HG02885 (cell line): ENCODE measurements at regions not wholly inside any gene's neighbourhood (a gene's known extent, or its start where the extent isn't known, plus 50 kb on each side); places are given as distances from the start of the nearest gene placed in this dataset.
A peak's percentile ranks its signal among the peaks of the same experiment; 100 is the strongest.
"Not testable (repeated sequence)": the region's sequence is repeated elsewhere in the genome, so short reads cannot be mapped to it uniquely, and the experiment has no call there.

Experiments used
- ATAC-seq: cut with Tn5 transposase; IDR thresholded peaks from one replicate; pipeline ENCODE4 v1.9.1; 2021; ENCODE audit warnings: mild to moderate bottlenecking; ENCODE audit not compliant: unreplicated experiment, poor library complexity

DNA sequence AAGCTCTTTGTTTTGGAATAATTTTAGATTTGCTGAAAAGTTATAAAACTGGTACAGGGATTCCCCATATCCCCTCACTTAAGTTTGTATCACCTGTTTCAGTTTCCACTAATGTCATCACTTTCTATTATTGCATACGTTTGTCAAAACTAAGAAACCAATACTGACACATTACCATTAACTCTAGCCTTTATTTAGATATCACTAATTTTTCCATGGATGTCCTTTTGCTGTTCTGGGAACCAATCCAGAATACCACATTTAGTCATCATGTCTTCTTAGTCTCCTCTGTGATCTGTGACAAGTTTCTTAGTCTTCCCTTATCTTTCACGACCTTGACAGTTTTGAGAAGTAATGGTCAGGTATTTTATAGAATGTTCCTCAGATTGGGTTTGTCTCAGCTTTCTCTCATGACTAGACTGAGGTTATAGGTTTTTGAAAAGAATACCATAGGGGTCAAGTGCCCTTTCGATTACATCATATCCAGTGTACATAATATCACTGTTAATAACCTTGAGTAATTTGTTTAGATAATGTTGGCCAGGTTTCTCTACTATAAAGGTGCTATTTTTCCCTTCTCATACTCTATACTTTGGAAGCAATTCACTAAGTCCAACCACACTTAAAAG, 51.9 kb upstream of the NMUR2 start:
- peak; percentile 78 for ATAC-seq

DNA sequence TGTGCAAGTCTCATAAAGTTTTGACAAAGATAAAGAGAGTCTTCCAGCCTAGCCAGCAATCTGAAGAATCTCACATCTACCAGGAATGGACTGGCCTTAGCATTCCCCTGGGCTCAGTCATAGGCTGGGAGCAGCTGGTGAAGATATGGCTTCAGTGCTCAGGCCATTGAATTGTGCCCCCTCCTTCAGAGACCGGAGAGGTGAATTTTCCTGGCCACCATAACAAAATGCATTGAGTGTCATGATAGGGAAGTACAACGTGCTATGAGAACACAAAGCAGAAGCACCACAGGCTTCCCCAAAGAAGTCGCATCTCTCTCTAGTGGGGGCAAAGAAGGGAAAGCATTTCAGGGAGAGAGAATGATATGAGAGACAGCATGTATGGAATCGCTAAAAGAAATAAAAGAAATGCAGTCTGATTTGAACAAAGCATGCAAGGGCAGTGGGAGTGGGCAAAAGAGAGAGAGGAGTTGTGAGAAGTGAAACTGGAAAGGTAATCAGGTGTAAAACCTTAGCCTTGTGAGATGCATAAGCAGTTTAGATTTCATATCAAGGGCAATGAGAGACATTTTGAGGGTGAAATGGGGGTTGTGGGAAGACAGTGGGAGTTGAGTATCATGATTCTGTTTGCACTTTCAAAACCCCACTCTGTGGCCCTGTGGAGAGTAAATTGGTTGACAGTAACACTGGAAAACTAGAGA, 57.1 kb upstream of the NMUR2 start:
- ATAC-seq = peak; percentile 93

DNA sequence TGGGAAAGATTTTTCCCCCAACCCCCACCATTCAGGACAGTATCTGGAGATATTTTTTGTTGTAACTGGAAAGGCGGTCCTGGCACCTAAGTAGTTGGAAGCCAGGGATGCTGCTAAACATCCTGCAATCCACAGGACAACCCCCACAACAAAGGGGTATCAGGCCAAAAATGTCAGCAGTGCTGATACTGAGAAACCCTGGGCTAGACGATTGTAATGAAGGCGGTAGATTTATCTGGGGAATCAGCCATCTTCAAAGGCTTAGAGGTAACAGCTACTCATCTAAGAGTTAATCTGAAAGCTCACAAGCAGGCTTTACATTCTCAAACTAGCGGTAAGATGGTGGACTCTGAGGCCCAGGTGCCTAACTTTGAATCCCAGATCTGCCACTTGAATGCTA, 59.0 kb upstream of the NMUR2 start:
- no peak for ATAC-seq

DNA sequence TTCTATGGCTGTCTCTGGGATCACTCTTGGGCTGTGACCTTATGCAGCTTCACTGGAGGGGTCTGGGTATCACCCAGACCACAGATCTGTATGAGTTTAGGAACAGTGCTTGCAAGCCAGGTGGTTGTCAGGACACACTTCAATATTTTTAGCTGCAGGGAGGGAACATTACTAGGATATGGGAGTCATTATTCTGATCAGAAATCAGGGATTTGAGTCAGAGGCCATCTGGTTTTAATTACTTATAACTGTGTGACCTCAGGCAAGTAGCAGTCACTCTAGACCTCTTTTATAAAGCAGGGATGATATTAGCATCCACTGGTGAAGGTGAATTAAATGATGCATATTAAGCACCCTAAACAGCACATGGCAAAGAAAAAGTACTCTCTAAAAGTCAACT, 60.1 kb upstream of the NMUR2 start:
- no peak for ATAC-seq

DNA sequence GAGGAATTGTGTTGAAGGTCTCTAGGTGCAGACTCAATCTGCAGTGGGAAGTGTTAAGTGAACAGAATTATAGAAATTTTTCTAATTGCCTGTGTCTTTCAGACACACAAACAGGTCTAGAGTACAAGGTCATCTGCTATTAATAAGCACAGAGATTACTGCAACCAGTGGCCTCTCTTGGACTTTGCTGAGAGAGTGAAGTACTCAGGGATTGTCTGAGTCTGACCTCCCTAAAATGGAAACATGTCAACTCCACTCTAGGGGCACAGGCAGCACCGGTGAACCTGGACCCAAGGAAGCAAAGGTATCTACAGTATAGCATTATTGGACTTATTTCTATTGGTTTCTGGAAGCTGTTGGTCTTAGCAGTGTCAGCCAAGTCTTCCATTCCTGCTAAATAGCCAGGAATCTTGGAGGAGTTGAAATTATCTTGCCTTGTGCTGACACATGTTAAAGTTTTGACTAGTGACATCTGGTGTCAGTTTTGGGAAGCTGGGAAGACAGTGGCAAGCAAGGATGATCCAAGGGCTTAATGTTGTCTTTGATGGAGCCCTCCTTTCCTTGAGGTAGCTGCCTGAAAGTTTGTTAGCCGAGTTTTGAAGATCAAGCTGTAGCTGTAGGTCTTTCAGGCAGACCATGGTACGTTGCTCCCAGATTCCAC, 61.1 kb upstream of the NMUR2 start:
- ATAC-seq = no peak

DNA sequence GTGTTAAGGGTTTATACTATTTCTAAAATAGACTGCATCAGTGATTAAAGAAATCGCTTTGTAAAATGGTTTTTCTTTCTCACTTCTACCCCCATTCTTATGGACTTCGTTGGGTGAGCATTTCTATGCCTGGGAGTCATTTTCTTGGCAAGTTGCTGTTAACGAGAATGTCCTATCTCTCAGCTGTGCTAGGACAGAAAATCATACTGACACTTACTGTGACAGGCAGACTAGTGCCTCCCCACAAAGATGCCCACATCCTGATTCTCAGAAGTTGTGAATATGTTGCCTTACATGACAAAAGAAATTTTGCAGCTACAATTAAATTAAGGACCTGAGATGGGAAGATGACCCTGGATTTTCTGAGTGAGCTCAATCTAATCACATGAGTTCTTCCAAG, 65.1 kb upstream of the NMUR2 start:
- no peak for ATAC-seq

DNA sequence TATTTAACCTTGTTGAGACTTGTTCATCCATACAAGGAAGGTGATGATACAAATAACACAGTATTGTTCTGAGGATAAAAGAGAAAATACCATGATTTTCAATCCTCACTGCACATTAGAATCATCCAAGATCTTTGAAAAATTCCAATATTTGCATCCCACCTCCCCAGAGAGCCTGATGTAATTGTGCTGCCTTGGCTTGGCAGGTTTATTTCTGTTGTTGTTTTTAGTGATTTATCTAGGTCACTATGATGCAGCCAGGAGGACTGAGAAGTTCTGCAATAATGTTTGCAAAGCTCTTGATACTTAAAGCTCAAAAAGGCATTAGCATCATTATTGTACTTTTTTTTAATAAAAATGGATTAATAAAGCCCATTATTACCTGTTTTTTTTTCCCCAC, 67.0 kb upstream of the NMUR2 start:
- no peak for ATAC-seq

DNA sequence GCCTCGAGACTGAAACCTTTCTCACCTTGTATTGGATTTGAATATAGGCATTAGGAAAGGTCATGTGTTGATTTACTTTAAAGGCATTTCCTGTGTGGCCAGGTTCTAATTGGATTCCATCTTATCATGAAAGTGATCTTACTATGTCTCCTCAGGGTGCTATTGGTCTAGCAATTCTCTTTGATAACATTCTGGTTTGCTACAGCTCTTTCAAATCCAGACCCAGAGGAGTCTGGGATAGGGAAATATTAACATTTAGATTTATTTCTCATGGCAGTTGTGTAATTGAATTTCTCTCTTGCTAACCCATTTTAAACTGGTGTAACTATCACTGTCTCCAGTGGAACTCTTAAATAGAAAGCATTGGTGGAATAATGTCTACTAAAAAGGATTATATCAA, 69.9 kb upstream of the NMUR2 start:
- no peak for ATAC-seq

DNA sequence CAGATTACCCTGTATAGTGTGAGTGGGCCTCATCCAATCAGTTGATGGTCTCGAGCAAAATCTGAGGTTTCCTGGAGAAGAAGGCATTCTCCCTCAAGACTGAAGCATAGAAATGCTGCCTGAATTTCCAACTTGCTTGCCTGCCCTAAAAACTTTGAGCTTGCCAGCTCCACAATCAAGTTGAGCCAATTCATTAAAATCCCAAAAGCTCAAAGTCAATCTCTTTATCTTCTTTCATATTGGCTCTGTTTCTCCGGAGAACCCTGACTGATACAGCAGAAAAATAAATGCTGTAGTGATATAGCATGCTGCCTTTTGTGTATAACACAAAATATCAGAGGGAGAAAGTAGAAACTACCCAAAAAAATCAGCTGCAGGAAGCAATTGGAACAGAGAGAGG, 72.5 kb upstream of the NMUR2 start:
- ATAC-seq = no peak

DNA sequence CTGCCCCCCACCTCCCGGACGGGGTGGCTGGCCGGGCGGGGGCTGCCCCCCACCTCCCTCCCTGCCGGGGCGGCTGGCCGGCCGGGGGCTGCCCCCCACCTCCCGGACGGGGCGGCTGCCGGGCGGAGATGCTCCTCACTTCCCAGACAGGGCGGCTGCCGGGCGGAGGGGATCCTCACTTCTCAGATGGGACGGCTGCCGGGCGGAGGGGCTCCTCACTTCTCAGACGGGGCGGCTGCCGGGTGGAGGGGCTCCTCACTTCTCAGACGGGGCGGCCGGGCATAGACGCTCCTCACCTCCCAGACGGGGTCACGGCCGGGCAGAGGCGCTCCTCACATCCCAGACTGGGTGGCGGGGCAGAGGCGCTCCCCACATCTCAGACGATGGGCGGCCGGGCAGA, 74.8 kb upstream of the NMUR2 start:
- ATAC-seq = not testable (repeated sequence)

DNA sequence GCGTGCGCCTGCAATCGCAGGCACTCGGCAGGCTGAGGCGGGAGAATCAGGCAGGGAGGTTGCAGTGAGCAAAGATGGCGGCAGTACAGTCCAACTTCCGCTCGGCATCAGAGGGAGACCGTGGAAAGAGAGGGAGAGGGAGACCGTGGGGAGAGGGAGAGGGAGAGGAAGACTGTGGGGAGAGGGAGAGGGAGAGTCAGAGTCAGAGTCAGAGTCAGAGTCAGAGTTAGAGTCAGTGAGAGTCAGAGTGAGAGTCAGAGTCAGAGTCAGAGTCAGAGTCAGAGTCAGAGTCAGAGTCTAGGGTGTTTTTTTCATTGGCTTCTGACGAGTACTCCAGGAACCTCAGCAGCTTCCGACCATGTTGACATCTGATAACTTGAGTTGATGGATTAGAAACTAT, 75.6 kb upstream of the NMUR2 start:
- ATAC-seq = peak; percentile 99

DNA sequence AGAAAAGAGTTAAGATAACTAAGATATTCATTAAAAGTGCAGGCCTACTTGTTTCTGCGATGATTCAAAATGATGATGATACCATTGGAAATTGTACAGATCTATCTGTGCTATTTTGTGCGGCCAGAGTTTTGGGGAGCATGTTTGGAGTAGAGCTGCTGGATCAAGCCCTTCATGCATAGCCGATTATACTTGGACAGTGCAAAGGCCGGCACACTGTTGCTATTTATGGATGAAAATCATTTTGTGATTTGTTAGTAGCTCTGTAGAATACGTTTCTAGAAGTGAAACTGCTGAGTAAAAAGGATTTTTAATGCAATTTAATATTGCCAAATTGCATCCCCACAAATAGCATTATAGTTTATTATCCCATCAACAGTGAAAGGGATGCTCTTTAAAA, 82.1 kb upstream of the NMUR2 start:
- no peak for ATAC-seq

DNA sequence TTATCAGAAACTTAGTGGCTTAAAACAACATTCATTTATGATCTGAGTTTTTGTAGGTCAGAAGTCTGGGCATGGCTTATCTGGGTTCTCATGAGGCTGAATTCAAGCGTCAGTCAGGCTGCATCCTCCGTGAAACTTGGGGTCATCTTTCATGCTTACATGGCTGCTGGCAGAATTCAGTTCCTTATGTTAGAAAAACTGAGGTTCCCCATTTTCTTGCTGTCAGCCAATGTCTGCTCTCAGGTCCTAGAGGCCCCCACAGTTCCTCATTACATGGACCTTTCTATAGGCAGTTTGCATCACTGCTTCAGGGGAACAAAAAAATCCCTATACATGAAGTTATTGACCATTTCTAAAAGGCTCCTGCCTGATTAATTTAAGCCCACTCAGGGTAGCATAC, 83.8 kb upstream of the NMUR2 start:
- no peak for ATAC-seq

DNA sequence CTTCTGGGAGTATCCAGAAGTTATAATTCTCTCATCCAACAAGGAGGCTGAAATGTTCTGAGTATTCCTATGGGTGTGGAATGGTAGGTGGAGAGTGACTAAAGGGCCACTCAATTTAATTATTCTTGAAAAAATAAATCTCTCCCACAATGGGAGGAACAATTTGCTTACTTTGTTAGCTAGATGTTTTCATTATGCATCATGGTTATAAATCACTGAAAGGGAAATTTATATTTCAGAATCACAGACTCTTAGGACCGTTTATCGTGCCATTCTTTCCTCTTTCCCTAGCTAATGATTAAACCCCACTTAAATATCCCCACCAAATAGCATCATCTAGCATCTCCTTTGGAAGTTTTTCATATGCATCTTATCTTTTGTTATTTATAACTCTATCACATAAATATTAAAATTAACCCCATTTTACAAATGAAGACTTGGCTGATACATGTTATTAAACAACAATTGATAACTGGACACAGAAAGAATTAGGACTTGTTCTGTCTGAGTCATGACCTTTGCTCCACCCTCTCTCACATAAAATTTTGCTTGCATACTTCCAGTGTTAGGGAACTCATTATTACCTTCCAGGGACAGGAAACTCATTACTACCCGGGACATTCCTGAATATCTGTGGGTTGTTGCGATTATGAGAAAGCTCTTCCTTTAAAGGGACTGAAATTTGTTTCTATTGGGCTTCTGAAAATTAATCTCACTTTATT, 94.9 kb upstream of the NMUR2 start:
- no peak for ATAC-seq

DNA sequence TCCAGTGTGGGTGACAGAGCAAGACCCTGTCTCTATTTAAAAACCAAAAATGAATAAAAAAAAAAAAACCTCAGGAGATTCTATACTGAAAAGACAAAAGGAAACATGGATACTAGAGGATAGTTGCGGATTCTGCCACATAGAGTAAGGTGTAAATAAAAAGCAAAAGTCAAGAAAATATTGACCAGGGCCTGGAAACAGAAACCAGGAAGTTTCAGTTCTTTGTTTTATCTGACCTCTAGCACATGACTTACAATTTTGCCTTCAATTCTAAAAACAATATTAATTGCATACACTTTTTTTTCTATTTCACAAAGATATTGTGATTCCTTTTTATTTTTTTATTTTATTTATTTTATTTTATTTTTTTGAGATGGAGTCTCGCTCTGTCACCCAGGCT, 96.2 kb upstream of the NMUR2 start:
- no peak for ATAC-seq

DNA sequence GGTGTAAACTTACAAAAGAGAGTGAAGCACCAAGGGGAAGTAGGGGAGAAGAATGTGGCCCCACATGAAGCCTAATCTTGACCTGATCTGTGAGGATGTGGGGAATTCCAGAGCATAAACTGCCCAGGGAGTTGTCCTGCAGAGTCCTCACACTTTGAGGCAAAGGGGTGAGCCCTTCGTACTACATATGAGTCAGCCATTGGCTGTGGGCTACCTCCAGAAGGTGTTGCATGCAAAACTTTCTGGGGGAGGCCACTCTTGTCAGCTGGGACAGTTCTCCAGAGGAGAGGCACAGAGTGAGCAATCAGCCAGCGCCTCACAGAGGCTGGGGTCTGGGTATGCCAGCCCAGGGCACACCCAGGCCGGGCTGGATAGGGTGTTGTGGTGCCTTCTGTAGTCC, 98.1 kb upstream of the NMUR2 start:
- no peak for ATAC-seq

DNA sequence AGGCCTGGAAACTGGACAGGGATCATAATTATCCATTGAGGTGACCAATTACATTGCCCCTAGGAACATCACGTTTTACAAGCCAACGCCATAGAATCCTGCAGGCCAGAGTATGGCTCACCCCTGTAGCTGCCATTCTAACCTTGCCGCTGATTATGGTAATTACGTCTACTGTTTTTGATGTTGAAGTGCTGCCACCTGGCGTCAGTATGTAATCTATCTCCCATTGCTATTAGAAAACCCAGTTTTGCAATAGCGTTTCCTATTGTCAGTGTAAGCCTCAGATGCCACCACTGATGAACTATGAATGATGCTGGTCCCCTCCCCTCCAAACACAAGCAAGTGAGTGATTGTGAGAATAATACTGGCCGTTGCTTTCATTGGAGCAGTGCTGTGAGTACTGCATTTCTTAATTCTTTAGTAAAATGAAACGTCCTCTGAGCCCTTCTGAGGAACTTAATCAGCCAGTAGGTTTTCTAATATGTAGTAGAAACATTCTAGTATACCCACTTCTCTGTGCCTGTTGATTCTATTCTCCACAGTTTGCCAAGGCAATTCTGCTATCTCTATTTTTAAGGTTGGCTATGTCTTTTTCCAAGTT, 100.5 kb upstream of the NMUR2 start:
- peak; percentile 91 for ATAC-seq

DNA sequence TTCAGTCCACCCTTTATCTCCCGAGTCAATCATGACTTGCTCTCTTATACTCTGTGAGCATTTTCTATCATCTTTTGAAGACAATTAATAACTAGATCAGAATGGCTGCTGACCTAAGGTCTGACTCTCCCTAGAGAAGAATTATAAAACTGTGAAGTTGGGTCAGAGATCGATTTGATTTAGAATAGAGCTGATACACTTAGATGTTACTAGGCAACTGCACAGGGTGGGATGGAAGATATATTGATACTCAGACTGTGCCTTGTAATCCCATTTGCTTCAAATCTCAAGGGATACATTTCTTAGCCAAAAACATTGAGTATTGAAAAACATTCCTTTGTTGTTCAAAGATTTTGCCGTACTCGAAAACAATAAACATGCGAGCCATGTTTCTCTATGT, 106.0 kb upstream of the NMUR2 start:
- no peak for ATAC-seq

DNA sequence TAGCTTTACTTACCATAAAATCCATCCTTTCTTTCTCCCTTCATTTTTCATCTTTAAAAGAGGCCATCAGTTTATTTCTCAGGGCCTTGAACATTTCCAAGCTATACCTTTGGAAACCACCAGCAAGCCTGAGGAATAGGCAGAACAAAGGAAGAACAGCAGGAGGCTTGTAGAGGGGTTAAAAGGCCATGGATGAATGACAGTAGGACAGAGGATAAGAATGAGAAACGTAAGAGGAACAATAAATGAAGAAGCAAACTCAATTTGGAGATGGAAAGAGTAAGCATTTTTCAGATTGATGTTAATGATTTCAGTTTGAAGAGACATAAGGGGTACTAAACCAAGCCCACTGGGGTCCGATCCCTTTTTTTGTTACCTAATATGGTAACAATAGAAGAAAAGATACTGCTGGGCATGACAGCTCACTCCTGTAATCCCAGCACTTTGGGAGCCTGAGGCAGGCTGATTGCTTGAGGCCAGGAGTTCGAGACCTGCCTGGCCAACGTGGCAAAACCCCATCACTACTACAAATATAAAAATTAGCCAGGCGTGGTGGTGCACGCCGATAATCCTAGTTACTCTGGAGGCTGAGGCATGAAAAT, 106.6 kb upstream of the NMUR2 start:
- ATAC-seq = no peak

DNA sequence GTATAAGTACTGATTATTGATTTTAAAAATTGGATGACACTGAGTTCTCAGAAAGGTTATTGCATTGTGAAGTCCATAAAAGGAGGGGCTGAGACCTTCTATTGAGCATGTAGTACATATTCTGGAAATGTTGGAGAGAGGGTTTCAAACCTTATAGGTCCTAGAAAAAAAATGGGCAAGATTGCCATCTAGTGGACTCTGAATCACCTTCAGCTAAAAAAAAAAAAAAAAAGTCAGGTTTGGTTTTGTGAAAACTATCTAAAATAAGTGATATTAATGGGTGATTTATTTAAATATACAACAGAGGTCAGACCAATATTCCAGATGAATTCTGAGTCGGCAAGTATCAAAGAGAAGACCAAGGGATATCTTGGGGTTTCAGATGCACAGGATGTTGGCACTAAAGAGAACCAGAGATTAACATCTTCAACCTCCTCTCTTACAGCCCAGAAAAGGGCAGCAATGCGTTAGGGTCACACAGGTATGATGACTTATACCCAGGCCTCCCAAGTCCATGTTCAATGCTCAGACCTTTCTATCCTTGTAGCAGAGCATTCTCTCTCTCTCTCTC, 109.8 kb upstream of the NMUR2 start:
- ATAC-seq = peak; percentile 44
